Kidney (tissue), 13 donors: ENCODE measurements at regions not wholly inside any gene's neighbourhood (a gene's known extent, or its start where the extent isn't known, plus 50 kb on each side); places are given as distances from the start of the nearest gene placed in this dataset.

Experiments
- DNase-seq, 5 donors: peaks; one replicate each; pipeline ENCODE4 v3.0.0-alpha.2; 2013 to 2020
- FAIRE-seq: peaks from 2 replicates; lab custom pipeline; 2012; peaks lifted over from hg19 to GRCh38; lab: Jason Lieb, UNC
- H3K27ac ChIP-seq, 2 donors: one replicate each; pipeline ENCODE4 v1.7.0; 2013; ENCODE audit warnings: low read depth in 2 of 2, low read length in 2 of 2, inconsistent platforms in 1 of 2
- H3K27me3 ChIP-seq: one replicate; pipeline ENCODE4 v1.7.1; 2013; ENCODE audit warnings: low read length, inconsistent platforms; ENCODE audit not compliant: control insufficient read depth, insufficient read depth
- H3K36me3 ChIP-seq, 3 donors: one replicate each; pipeline versions ENCODE4 v1.7.0 to v1.7.1; 2013; ENCODE audit warnings: low read length in 3 of 3, control low read depth in 1 of 3, inconsistent platforms in 1 of 3; ENCODE audit not compliant: insufficient read depth in 3 of 3, control insufficient read depth in 2 of 3
- H3K4me1 ChIP-seq, 3 donors: one replicate each; pipeline versions ENCODE4 v1.7.0 to v1.7.1; 2013; ENCODE audit warnings: low read length in 3 of 3, inconsistent platforms in 1 of 3, low read depth in 1 of 3; ENCODE audit not compliant: control insufficient read depth in 2 of 3, insufficient read depth in 2 of 3
- H3K4me3 ChIP-seq, 3 donors: one replicate each; pipeline versions ENCODE4 v1.7.0 to v1.8.1; 2013; ENCODE audit warnings: low read length in 3 of 3, control low read depth in 1 of 3, inconsistent platforms in 1 of 3
- H3K9ac ChIP-seq, 3 donors: one replicate each; pipeline versions ENCODE4 v1.7.0 to v1.7.1; 2013; ENCODE audit warnings: low read length in 3 of 3, control low read depth in 1 of 3, inconsistent platforms in 1 of 3
- H3K9me3 ChIP-seq, 3 donors: one replicate each; pipeline versions ENCODE4 v1.7.0 to v1.7.1; 2013; ENCODE audit warnings: low read length in 3 of 3, control low read depth in 1 of 3, inconsistent platforms in 1 of 3; ENCODE audit not compliant: control insufficient read depth in 2 of 3, insufficient read depth in 1 of 3
- CTCF ChIP-seq: IDR thresholded peaks from 3 replicates; pipeline ENCODE4 v1.5.1; 2012; ENCODE audit warnings: mild to moderate bottlenecking, moderate library complexity, borderline replicate concordance; ENCODE audit not compliant: insufficient read depth; ENCODE audit errors: extremely low read depth
- intact Hi-C: fragments of 100-400 bp; cut with DNase I; formaldehyde crosslinking; loops from one replicate; pipeline ENCODE4 v1.11.1; 2022
- donor health status: control.
- donor health status: control.
- donor health status: control.
- donor health status: control.
- donor health status: control.
- donor health status: DM: yes; HTN: yes; CAD: no.
- donor health status: Normal renal cell carcinoma (clear cell type).

- intact Hi-C loops, result no loop called here
- no peak overlapping the region for H3K9ac ChIP-seq
Measured at GRCh38 chr5:135246923-135247795, 151.9 kb downstream of the MACROH2A1 start.

GRCh38 chr5:135246605-135246922 is 152.5 kb downstream of the MACROH2A1 start:
- no peak overlapping the region for H3K4me3 ChIP-seq
- no peak for TF ChIP-seq CTCF
- H3K27me3 ChIP-seq, result no peaks in the 10 kb centered on the region
- H3K36me3 ChIP-seq, result no peaks in the 10 kb centered on the region
- no peaks in the 10 kb centered on the region for H3K4me1 ChIP-seq
- H3K27ac ChIP-seq, result no peak overlapping the region
- FAIRE-seq (no peak), DNase-seq (peak in 1 of 5 donors; percentile 30)
- intact Hi-C loops, result no loop called here
- no peaks in the 10 kb centered on the region for H3K9me3 ChIP-seq
- H3K9ac ChIP-seq, result no peak overlapping the region

More at GRCh38 chr5:135246923-135247795, 151.9 kb downstream of the MACROH2A1 start:
- no peaks in the 10 kb centered on the region for H3K4me1 ChIP-seq
- H3K4me3 ChIP-seq, result no peak overlapping the region
- no peak for TF ChIP-seq CTCF
- H3K27ac ChIP-seq, result no peak overlapping the region
- no peaks in the 10 kb centered on the region for H3K9me3 ChIP-seq
- peak in 3 of 5 donors; percentile 37 to 57 (median 57) for DNase-seq
- FAIRE-seq, result no peak
- no peaks in the 10 kb centered on the region for H3K36me3 ChIP-seq
- no peaks in the 10 kb centered on the region for H3K27me3 ChIP-seq

DNA sequence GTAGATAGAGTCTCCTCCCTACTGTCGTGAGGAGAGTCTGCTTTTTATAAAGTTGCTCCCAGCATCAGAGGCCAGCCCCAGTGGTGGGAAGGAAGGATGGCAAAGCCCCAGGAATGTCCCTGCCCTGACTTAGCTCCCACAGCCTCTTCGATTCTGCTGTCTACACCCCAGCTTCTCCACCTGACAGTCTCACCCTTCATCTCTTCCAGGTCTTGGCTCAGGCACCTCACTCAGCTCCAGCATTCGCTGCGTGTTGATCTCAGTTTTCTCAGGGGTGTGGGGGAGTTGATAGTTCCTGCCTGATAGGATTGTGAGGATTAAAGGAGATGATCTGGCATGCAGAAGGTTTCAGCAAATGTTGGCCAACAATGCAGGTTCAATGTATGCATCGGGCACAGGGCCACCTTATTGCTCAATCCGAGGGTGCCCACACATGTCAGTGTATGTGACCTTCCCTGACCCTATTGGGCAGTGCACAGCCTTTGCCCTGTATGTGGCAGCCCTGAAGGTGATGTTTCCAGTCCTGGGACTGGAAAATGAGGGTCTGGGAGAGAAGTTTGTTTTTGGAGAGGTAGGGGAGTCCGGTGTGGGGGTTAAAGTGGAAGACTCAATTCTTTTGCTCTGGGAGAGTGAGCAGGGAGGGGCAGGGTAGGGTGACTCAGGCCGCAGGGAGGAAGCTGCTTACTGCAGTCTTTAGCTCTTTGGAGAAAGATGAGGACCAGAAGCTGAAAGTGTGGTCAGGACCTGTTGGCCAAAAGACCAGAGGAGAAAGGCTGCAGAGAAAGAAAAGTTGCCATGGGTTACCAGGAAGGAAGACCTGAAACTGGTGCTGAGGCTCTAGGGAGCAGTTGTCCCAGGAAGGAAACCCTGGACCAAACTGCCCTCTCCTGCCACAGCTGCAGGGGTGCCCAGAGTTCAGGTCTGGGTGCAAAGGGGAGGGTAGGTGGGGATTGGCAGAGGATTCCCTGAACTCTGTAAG is 153.2 kb downstream of the MACROH2A1 start:
- no peak for FAIRE-seq
- intact Hi-C loops, result no loop called here
- no peaks in the 10 kb centered on the region for H3K9me3 ChIP-seq

More for the DNA sequence above, 153.2 kb downstream of the MACROH2A1 start:
- H3K9ac ChIP-seq, result no peak overlapping the region
- H3K27me3 ChIP-seq, result no peaks in the 10 kb centered on the region
- no peaks in the 10 kb centered on the region for H3K36me3 ChIP-seq
- no peak overlapping the region for H3K27ac ChIP-seq
- H3K4me3 ChIP-seq, result no peak overlapping the region
- no peak for TF ChIP-seq CTCF
- DNase-seq, result peak in 3 of 5 donors; percentile 5 to 36 (median 30)
- no peaks in the 10 kb centered on the region for H3K4me1 ChIP-seq
